ENCODE measurements at regions not wholly inside any gene's neighbourhood (a gene's known extent, or its start where the extent isn't known, plus 50 kb on each side); places are given as distances from the start of the nearest gene placed in this dataset.

GRCh38 chr13:109884462-109884861, 98.1 kb upstream of the IRS2 start:
- no peak for DNase-seq (ENCODE audit: low read depth, low spot score)

- DNase-seq (ENCODE audit: low read depth, low spot score): no peak
These were observed 97.1 kb upstream of the IRS2 start for GRCh38 chr13:109883181-109884180.

GRCh38 chr13:109881961-109882558, 95.7 kb upstream of the IRS2 start:
- DNase-seq (ENCODE audit: low read depth, low spot score): no peak

GRCh38 chr13:109881347-109881725, 95.0 kb upstream of the IRS2 start:
- DNase-seq (ENCODE audit: low read depth, low spot score): no peak

GRCh38 chr13:109880371-109881346, 94.3 kb upstream of the IRS2 start:
- no peak for DNase-seq (ENCODE audit: low read depth, low spot score)

- DNase-seq (ENCODE audit: low read depth, low spot score): no peak
These were observed 93.0 kb upstream of the IRS2 start for GRCh38 chr13:109879338-109879737.

- no peak for DNase-seq (ENCODE audit: low read depth, low spot score)
These were observed 91.4 kb upstream of the IRS2 start for GRCh38 chr13:109877809-109878208.

GRCh38 chr13:109875746-109876145, 89.4 kb upstream of the IRS2 start:
- no peak for DNase-seq (ENCODE audit: low read depth, low spot score)

GRCh38 chr13:109874484-109875454, 88.4 kb upstream of the IRS2 start:
- peak; percentile 79 for DNase-seq (ENCODE audit: low read depth, low spot score)

- DNase-seq (ENCODE audit: low read depth, low spot score): no peak
These were observed 87.2 kb upstream of the IRS2 start for GRCh38 chr13:109873351-109874123.

GRCh38 chr13:109872864-109873263, 86.5 kb upstream of the IRS2 start:
- no peak for DNase-seq (ENCODE audit: low read depth, low spot score)

GRCh38 chr13:109870696-109871370, 84.5 kb upstream of the IRS2 start:
- peak; percentile 28 for DNase-seq (ENCODE audit: low read depth, low spot score)

GRCh38 chr13:109870274-109870673, 83.9 kb upstream of the IRS2 start:
- DNase-seq (ENCODE audit: low read depth, low spot score): no peak

- peak; percentile 74 for DNase-seq (ENCODE audit: low read depth, low spot score)
These were observed 83.2 kb upstream of the IRS2 start for GRCh38 chr13:109869312-109870237.

- no peak for DNase-seq (ENCODE audit: low read depth, low spot score)
These were observed 82.4 kb upstream of the IRS2 start for GRCh38 chr13:109868578-109869311.

GRCh38 chr13:109867766-109868165, 81.4 kb upstream of the IRS2 start:
- DNase-seq (ENCODE audit: low read depth, low spot score): no peak

- peak; percentile 26 for DNase-seq (ENCODE audit: low read depth, low spot score)
These were observed 76.2 kb upstream of the IRS2 start for GRCh38 chr13:109862627-109863026.

All from astrocyte of the hippocampus (primary cell).